ENCODE measurements at regions not wholly inside any gene's neighbourhood (a gene's known extent, or its start where the extent isn't known, plus 50 kb on each side); places are given as distances from the start of the nearest gene placed in this dataset.
"Not testable (repeated sequence)": the region's sequence is repeated elsewhere in the genome, so short reads cannot be mapped to it uniquely, and the experiment has no call there.

- TF ChIP-seq CTCF (conservative IDR thresholded peaks at IDR 0.05; ENCODE audit: low read depth, low read length), result no peak
- DNase-seq (ENCODE audit: low read depth), result no peak
- no peak overlapping the region for H3K4me3 ChIP-seq (ENCODE audit: low read depth, low read length)
Measured at GRCh38 chr14:105635560-105635959, 109.2 kb downstream of the TMEM121 start.

GRCh38 chr14:105636021-105636420 lies 109.6 kb downstream of the TMEM121 start:
- not testable (repeated sequence) for DNase-seq (ENCODE audit: low read depth); H3K4me3 ChIP-seq (ENCODE audit: low read depth, low read length)

- no peak for TF ChIP-seq CTCF (conservative IDR thresholded peaks at IDR 0.05; ENCODE audit: low read depth, low read length)
- no peak for DNase-seq (ENCODE audit: low read depth)
- no peak overlapping the region for H3K4me3 ChIP-seq (ENCODE audit: low read depth, low read length)
Measured at GRCh38 chr14:105636935-105637334, 110.6 kb downstream of the TMEM121 start.

- not testable (repeated sequence) for H3K4me3 ChIP-seq (ENCODE audit: low read depth, low read length); DNase-seq (ENCODE audit: low read depth)
Measured at GRCh38 chr14:105637345-105637744, 111.0 kb downstream of the TMEM121 start.

GRCh38 chr14:105639969-105640931 lies 113.9 kb downstream of the TMEM121 start:
- H3K4me3 ChIP-seq (ENCODE audit: low read depth, low read length); DNase-seq (ENCODE audit: low read depth): not testable (repeated sequence)

GRCh38 chr14:105641075-105641937 lies 114.9 kb downstream of the TMEM121 start:
- TF ChIP-seq CTCF (conservative IDR thresholded peaks at IDR 0.05; ENCODE audit: low read depth, low read length), result no peak
- DNase-seq (ENCODE audit: low read depth), result no peak

GRCh38 chr14:105641951-105642350 lies 115.6 kb downstream of the TMEM121 start:
- DNase-seq (ENCODE audit: low read depth), result not testable (repeated sequence)

More at GRCh38 chr14:105641075-105641937, 114.9 kb downstream of the TMEM121 start:
- no peak overlapping the region for H3K4me3 ChIP-seq (ENCODE audit: low read depth, low read length)

GRCh38 chr14:105642486-105642885 lies 116.1 kb downstream of the TMEM121 start:
- not testable (repeated sequence) for DNase-seq (ENCODE audit: low read depth); H3K4me3 ChIP-seq (ENCODE audit: low read depth, low read length)

More at GRCh38 chr14:105641951-105642350, 115.6 kb downstream of the TMEM121 start:
- H3K4me3 ChIP-seq (ENCODE audit: low read depth, low read length), result not testable (repeated sequence)

- not testable (repeated sequence) for DNase-seq (ENCODE audit: low read depth); H3K4me3 ChIP-seq (ENCODE audit: low read depth, low read length)
Measured at GRCh38 chr14:105643406-105644052, 117.1 kb downstream of the TMEM121 start.

GRCh38 chr14:105644053-105644435 lies 117.7 kb downstream of the TMEM121 start:
- not testable (repeated sequence) for DNase-seq (ENCODE audit: low read depth); H3K4me3 ChIP-seq (ENCODE audit: low read depth, low read length)

- DNase-seq (ENCODE audit: low read depth); H3K4me3 ChIP-seq (ENCODE audit: low read depth, low read length): not testable (repeated sequence)
Measured at GRCh38 chr14:105644457-105644856, 118.1 kb downstream of the TMEM121 start.

- H3K4me3 ChIP-seq (ENCODE audit: low read depth, low read length); DNase-seq (ENCODE audit: low read depth): not testable (repeated sequence)
Measured at GRCh38 chr14:105644891-105645290, 118.5 kb downstream of the TMEM121 start.

GRCh38 chr14:105645389-105645788 lies 119.0 kb downstream of the TMEM121 start:
- DNase-seq (ENCODE audit: low read depth); H3K4me3 ChIP-seq (ENCODE audit: low read depth, low read length): not testable (repeated sequence)
